HepG2 (cell line): ENCODE measurements at regions not wholly inside any gene's neighbourhood (a gene's known extent, or its start where the extent isn't known, plus 50 kb on each side); places are given as distances from the start of the nearest gene placed in this dataset.

ENCODE experiments used
- ATF2 ChIP-seq: sonication (generic); formaldehyde crosslinking; IDR thresholded peaks from 2 replicates; pipeline ENCODE4 v1.4.0; 2020; ENCODE audit warnings: missing genetic modification reagents
- SMARCC2 ChIP-seq: fragments of 450-650 bp; IDR thresholded peaks from 2 replicates; pipeline ENCODE4 v1.6.1; 2017; ENCODE audit warnings: antibody characterized with exemption, mild to moderate bottlenecking
- ZNF460 ChIP-seq: sonication (generic); formaldehyde crosslinking; IDR thresholded peaks from 2 replicates; pipeline ENCODE4 v1.5.1; 2020; ENCODE audit warnings: missing genetic modification reagents, mild to moderate bottlenecking, borderline replicate concordance
- ZNF549 ChIP-seq: sonication (generic); formaldehyde crosslinking; IDR thresholded peaks from 2 replicates; pipeline ENCODE4 v1.5.0; 2020; ENCODE audit warnings: missing genetic modification reagents

- TF ChIP-seq SMARCC2 (no peak), ATF2 (CRISPR knock-in tag) (no peak), ZNF460 (no peak), ZNF549 (no peak)
These were observed 361.4 kb downstream of the CBLL2 start for GRCh38 chrX:22634083-22634482.
